Testis (tissue), 2 donors: ENCODE measurements at regions not wholly inside any gene's neighbourhood (a gene's known extent, or its start where the extent isn't known, plus 50 kb on each side); places are given as distances from the start of the nearest gene placed in this dataset.

Experiments
- DNase-seq: peaks from one replicate; pipeline ENCODE4 v3.0.0-alpha.2; 2019
- H3K27ac ChIP-seq, 2 donors: fragments of 200-600 bp; sonication (generic); one replicate each; pipeline ENCODE4 v1.5.1; 2019
- H3K27me3 ChIP-seq: fragments of 200-600 bp; sonication (generic); one replicate; pipeline ENCODE4 v1.5.1; 2019
- H3K36me3 ChIP-seq: fragments of 200-600 bp; sonication (generic); one replicate; pipeline ENCODE4 v1.5.1; 2017; ENCODE audit warnings: low read depth; ENCODE audit errors: missing control alignments
- H3K4me1 ChIP-seq: fragments of 200-600 bp; sonication (generic); one replicate; pipeline ENCODE4 v1.5.1; 2019
- H3K4me3 ChIP-seq, 2 donors: fragments of 200-600 bp; sonication (generic); one replicate each; pipeline ENCODE4 v1.5.1; 2017 to 2019
- H3K9me3 ChIP-seq: fragments of 200-600 bp; sonication (generic); one replicate; pipeline ENCODE4 v1.5.1; 2017
- POLR2A ChIP-seq: fragments of 450-650 bp; IDR thresholded peaks from one replicate; pipeline ENCODE4 v1.6.1; 2017; ENCODE audit warnings: antibody characterized with exemption, mild to moderate bottlenecking, moderate library complexity
- WGBS, 2 donors: methylation state at CpG; one replicate each; pipeline ENCODE4 v1.1.5; 2018; 5-methylcytosine and 5-hydroxymethylcytosine counted together
- intact Hi-C: fragments of 100-400 bp; cut with DNase I; formaldehyde crosslinking; loops from one replicate; pipeline ENCODE4 v1.15.1; 2023; ENCODE audit warnings: low total_unique reads
- TF ChIP-seq, protein P1 (sequence below), 3 experiments: fragments of 450-650 bp in 2 of 3; fragments of 200-600 bp in 1 of 3; sonication (generic) in 1 of 3; IDR thresholded peaks; one replicate each; pipeline ENCODE4 v1.5.1; 2016 to 2019; ENCODE audit warnings: antibody characterized with exemption in 3 of 3, mild to moderate bottlenecking in 2 of 3, moderate library complexity in 1 of 3

DNA sequence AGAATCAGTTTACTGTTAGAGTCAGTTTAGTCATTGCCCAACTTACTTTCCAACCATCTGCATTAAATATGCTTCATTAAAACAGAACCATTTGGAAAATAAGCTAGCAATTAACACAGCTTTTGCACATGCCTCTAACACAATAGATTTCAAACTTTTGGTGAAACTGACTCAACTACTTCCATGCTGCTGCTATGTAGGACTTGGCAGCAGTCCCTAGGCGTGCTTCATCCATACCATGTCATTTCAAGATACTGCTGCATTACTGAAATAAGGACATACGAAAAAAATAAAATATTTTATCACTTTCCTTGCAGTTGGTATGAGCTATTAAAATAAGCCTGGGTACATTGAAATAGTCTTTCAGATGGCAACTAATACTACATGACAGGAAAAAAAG lies 65.5 kb upstream of the SOX6 start:
- DNase-seq = no peak
- Histone ChIP-seq H3K4me3 (no peak overlapping the region), H3K27ac (no peak overlapping the region), H3K27me3 (no peaks in the 10 kb centered on the region), H3K36me3 (no peaks in the 10 kb centered on the region), H3K9me3 (no peaks in the 10 kb centered on the region), H3K4me1 (no peaks in the 10 kb centered on the region)
- 79 to 84% methylated on average over 2 of the region's 2 CpGs for WGBS, 2 donors
- intact Hi-C loops = no loop called here
- no peak for TF ChIP-seq POLR2A
- TF ChIP-seq, protein P1, sequence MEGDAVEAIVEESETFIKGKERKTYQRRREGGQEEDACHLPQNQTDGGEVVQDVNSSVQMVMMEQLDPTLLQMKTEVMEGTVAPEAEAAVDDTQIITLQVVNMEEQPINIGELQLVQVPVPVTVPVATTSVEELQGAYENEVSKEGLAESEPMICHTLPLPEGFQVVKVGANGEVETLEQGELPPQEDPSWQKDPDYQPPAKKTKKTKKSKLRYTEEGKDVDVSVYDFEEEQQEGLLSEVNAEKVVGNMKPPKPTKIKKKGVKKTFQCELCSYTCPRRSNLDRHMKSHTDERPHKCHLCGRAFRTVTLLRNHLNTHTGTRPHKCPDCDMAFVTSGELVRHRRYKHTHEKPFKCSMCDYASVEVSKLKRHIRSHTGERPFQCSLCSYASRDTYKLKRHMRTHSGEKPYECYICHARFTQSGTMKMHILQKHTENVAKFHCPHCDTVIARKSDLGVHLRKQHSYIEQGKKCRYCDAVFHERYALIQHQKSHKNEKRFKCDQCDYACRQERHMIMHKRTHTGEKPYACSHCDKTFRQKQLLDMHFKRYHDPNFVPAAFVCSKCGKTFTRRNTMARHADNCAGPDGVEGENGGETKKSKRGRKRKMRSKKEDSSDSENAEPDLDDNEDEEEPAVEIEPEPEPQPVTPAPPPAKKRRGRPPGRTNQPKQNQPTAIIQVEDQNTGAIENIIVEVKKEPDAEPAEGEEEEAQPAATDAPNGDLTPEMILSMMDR (IDR thresholded peaks at IDR 0.05) = no peak

DNA sequence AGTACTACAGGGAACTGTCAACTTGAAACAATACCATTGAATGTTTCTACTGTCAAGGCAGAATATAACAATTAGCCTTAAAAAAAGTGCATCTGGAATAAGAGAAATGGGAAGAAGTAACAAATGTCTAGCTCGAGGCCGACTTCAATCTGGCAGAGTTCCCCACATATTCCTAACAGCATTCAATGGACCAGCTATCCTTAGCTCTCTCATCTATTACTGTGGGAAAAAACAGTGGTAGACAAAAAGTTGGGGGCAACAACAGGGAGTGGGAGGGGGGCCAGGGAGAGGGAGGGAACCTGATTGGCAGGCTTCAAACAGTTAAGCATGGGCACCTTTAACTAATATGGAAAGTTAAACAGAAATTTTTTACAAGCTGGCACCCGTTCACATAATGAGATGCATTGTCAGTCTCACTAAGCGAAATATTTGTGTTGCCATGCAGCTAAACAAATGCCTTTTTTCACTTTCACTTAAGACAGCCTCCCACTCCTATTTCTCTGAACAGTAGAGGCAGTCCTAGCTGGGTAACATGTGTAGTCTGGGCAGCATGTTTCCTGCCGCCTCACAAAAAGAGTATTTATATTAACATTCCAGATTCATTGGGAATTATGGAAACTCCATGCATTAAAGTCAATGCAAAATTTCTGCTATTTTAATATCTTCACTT lies 62.2 kb upstream of the SOX6 start:
- DNase-seq = no peak
- Histone ChIP-seq H3K9me3 (no peaks in the 10 kb centered on the region), H3K36me3 (no peaks in the 10 kb centered on the region), H3K27me3 (no peaks in the 10 kb centered on the region), H3K4me3 (no peak overlapping the region), H3K27ac (no peak overlapping the region), H3K4me1 (no peaks in the 10 kb centered on the region)
- TF ChIP-seq, protein P1 (IDR thresholded peaks at IDR 0.05) = no peak
- TF ChIP-seq POLR2A = no peak
- WGBS, 2 donors = 77 to 82% methylated on average over 5 of the region's 5 CpGs
- intact Hi-C loops = no loop called here

DNA sequence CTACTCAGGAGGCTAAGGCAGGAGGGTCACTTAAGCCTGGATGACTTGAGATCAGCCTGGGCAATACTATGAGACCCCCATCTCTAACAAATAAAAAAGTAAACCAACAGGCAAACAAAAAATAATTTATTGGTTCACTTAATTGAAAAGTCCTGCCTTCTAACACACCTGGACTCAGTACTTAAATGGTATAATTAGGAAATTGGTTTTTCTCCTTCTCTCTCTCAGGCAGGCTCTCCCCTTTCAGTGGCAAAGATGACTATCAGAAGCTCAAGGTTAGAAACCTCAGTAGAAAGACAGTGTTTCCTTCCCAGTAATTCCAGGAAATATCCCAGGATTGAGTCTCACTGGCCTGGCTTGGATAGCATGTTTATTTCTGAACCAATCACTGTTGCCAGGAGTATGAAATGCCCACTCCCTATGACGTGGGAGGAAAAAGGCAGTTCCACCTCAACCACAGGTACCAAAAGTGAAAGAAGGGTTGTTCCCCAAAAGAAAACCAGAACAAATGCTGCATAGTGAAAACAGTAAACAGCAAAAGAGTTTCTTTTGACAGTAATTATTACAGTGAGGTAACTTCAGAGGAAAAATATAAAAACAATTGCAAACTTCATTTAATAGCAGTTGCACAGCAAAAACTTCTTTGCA lies 56.3 kb upstream of the SOX6 start:
- intact Hi-C loops = no loop called here
- no peaks in the 10 kb centered on the region for H3K27me3 ChIP-seq
- H3K36me3 ChIP-seq = no peaks in the 10 kb centered on the region
- no peak for TF ChIP-seq POLR2A
- TF ChIP-seq, protein P1 (IDR thresholded peaks at IDR 0.05) = no peak
- H3K9me3 ChIP-seq = no peaks in the 10 kb centered on the region
- no peaks in the 10 kb centered on the region for H3K4me1 ChIP-seq
- H3K27ac ChIP-seq = no peak overlapping the region
- WGBS, 2 donors = 59 to 71% methylated on average over 1 of the region's 1 CpG
- DNase-seq = no peak
- H3K4me3 ChIP-seq = no peak overlapping the region

DNA sequence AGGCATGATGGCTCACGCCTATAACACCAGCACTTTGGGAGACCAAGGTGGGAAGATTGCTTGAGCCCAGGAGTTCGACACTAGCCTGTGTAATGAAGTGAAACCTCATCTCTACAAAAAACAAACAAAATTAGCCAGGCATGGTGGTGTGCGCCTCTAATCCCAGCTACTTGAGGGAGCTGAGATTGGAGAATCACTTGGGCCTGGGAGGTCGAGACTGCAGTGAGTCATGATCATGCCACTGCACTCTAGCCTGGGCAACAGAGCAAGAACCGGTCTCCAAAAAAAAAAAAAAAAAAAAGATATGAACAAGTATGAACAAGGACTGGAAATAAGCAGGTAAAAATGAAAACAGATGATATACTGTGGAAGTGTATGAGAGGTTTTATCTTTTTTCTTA lies 54.1 kb upstream of the SOX6 start:
- TF ChIP-seq POLR2A = no peak
- TF ChIP-seq, protein P1 (IDR thresholded peaks at IDR 0.05) = no peak
- Histone ChIP-seq H3K36me3 (no peaks in the 10 kb centered on the region), H3K4me3 (no peak overlapping the region), H3K4me1 (no peaks in the 10 kb centered on the region), H3K27ac (no peak overlapping the region), H3K27me3 (no peaks in the 10 kb centered on the region), H3K9me3 (no peaks in the 10 kb centered on the region)
- no peak for DNase-seq
- intact Hi-C loops = no loop called here
- WGBS, 2 donors = 86 to 91% methylated on average over 5 of the region's 5 CpGs

DNA sequence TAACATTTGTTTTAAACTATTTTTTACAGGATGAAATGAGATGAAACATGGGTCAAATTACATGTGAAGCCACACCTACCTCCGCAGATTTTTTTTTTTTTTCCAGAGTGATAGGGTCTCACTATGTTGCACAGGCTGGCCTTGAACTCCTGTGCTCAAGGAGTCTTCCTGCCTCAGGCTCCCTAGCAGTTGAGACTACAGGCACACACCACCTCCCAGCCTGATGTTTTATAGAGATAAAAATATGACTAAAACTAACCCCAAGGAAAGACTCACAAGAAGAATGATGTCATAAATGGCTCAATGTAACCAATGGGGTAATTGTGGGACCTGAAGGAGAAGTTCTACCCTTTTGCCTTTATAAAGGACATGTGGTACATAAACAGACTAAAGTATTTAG lies 52.3 kb upstream of the SOX6 start:
- WGBS, 2 donors = 57 to 70% methylated on average over 1 of the region's 1 CpG
- Histone ChIP-seq H3K27me3 (no peaks in the 10 kb centered on the region), H3K36me3 (no peaks in the 10 kb centered on the region), H3K9me3 (no peaks in the 10 kb centered on the region), H3K4me3 (no peak overlapping the region), H3K4me1 (peaks cover 5% of the 10 kb centered on the region), H3K27ac (no peak overlapping the region)
- no peak for DNase-seq
- no peak for TF ChIP-seq POLR2A
- TF ChIP-seq, protein P1 (IDR thresholded peaks at IDR 0.05) = no peak
- intact Hi-C loops = no loop called here
